ENCODE measurements at regions not wholly inside any gene's neighbourhood (a gene's known extent, or its start where the extent isn't known, plus 50 kb on each side); places are given as distances from the start of the nearest gene placed in this dataset.

GRCh38 chr1:238306411-238306810 lies 415.7 kb upstream of the ZP4 start:
- DNase-seq (ENCODE audit: low read depth, low spot score): no peak

GRCh38 chr1:238302646-238303045 lies 411.9 kb upstream of the ZP4 start:
- DNase-seq (ENCODE audit: low read depth, low spot score): no peak

GRCh38 chr1:238296371-238296770 lies 405.6 kb upstream of the ZP4 start:
- no peak for DNase-seq (ENCODE audit: low read depth, low spot score)

- no peak for DNase-seq (ENCODE audit: low read depth, low spot score)
Measured at GRCh38 chr1:238293075-238293474, 402.4 kb upstream of the ZP4 start.

- no peak for DNase-seq (ENCODE audit: low read depth, low spot score)
Measured at GRCh38 chr1:238281418-238281817, 390.7 kb upstream of the ZP4 start.

GRCh38 chr1:238279694-238280380 lies 389.1 kb upstream of the ZP4 start:
- DNase-seq (ENCODE audit: low read depth, low spot score): no peak

GRCh38 chr1:238272145-238272544 lies 381.4 kb upstream of the ZP4 start:
- DNase-seq (ENCODE audit: low read depth, low spot score): no peak

GRCh38 chr1:238265866-238266265 lies 375.1 kb upstream of the ZP4 start:
- no peak for DNase-seq (ENCODE audit: low read depth, low spot score)

- no peak for DNase-seq (ENCODE audit: low read depth, low spot score)
Measured at GRCh38 chr1:238264951-238265350, 374.2 kb upstream of the ZP4 start.

- DNase-seq (ENCODE audit: low read depth, low spot score): no peak
Measured at GRCh38 chr1:238258510-238258909, 367.8 kb upstream of the ZP4 start.

- no peak for DNase-seq (ENCODE audit: low read depth, low spot score)
Measured at GRCh38 chr1:238257018-238257621, 366.4 kb upstream of the ZP4 start.

GRCh38 chr1:238254935-238255334 lies 364.2 kb upstream of the ZP4 start:
- no peak for DNase-seq (ENCODE audit: low read depth, low spot score)

- DNase-seq (ENCODE audit: low read depth, low spot score): peak; percentile 88
Measured at GRCh38 chr1:238252033-238252802, 361.5 kb upstream of the ZP4 start.

GRCh38 chr1:238248356-238248755 lies 357.6 kb upstream of the ZP4 start:
- DNase-seq (ENCODE audit: low read depth, low spot score): no peak

- no peak for DNase-seq (ENCODE audit: low read depth, low spot score)
Measured at GRCh38 chr1:238242181-238242580, 351.5 kb upstream of the ZP4 start.

GRCh38 chr1:238241607-238242006 lies 350.9 kb upstream of the ZP4 start:
- DNase-seq (ENCODE audit: low read depth, low spot score): no peak

GRCh38 chr1:238239343-238239742 lies 348.6 kb upstream of the ZP4 start:
- no peak for DNase-seq (ENCODE audit: low read depth, low spot score)

- no peak for DNase-seq (ENCODE audit: low read depth, low spot score)
Measured at GRCh38 chr1:238233966-238234365, 343.2 kb upstream of the ZP4 start.

- no peak for DNase-seq (ENCODE audit: low read depth, low spot score)
Measured at GRCh38 chr1:238232084-238232710, 341.5 kb upstream of the ZP4 start.

GRCh38 chr1:238226810-238227209 lies 336.1 kb upstream of the ZP4 start:
- no peak for DNase-seq (ENCODE audit: low read depth, low spot score)

GRCh38 chr1:238223076-238223640 lies 332.4 kb upstream of the ZP4 start:
- DNase-seq (ENCODE audit: low read depth, low spot score): no peak

GRCh38 chr1:238221738-238222137 lies 331.0 kb upstream of the ZP4 start:
- DNase-seq (ENCODE audit: low read depth, low spot score): no peak

Measured in iPS DF 19.7 (cell line).